Ishikawa (cell line): ENCODE measurements at regions not wholly inside any gene's neighbourhood (a gene's known extent, or its start where the extent isn't known, plus 50 kb on each side); places are given as distances from the start of the nearest gene placed in this dataset.

Experiments used
- CEBPB ChIP-seq: IDR thresholded peaks from 2 replicates; pipeline ENCODE4 v1.6.1; 2012
- CREB1 ChIP-seq: IDR thresholded peaks from 2 replicates; pipeline ENCODE4 v1.6.1; 2012; ENCODE audit warnings: low read depth
- EGR1 ChIP-seq: IDR thresholded peaks from 2 replicates; pipeline ENCODE4 v1.6.1; 2012
- EP300 ChIP-seq: IDR thresholded peaks from 2 replicates; pipeline ENCODE4 v1.6.1; 2012; ENCODE audit warnings: borderline replicate concordance
- FOXM1 ChIP-seq: IDR thresholded peaks from 2 replicates; pipeline ENCODE4 v1.6.1; 2012; ENCODE audit warnings: low read depth, borderline replicate concordance
- MAX ChIP-seq: IDR thresholded peaks from 2 replicates; pipeline ENCODE4 v1.6.1; 2012
- NFIC ChIP-seq: IDR thresholded peaks from 2 replicates; pipeline ENCODE4 v1.6.1; 2012
- RAD21 ChIP-seq: IDR thresholded peaks from 2 replicates; pipeline ENCODE4 v1.6.1; 2012; ENCODE audit warnings: low read depth
- REST ChIP-seq: IDR thresholded peaks from 2 replicates; pipeline ENCODE4 v1.6.1; 2012; ENCODE audit warnings: low read depth, mild to moderate bottlenecking
- TAF1 ChIP-seq: IDR thresholded peaks from 2 replicates; pipeline ENCODE4 v1.6.1; 2012; ENCODE audit warnings: low read depth, mild to moderate bottlenecking
- TCF12 ChIP-seq: IDR thresholded peaks from 2 replicates; pipeline ENCODE4 v1.6.1; 2012; ENCODE audit warnings: low read depth
- TEAD4 ChIP-seq: IDR thresholded peaks from 2 replicates; pipeline ENCODE4 v1.6.1; 2012
- USF1 ChIP-seq: IDR thresholded peaks from 2 replicates; pipeline ENCODE4 v1.6.1; 2012
- YY1 ChIP-seq: IDR thresholded peaks from 2 replicates; pipeline ENCODE4 v1.6.1; 2012; ENCODE audit warnings: low read depth
- ZBTB7A ChIP-seq: IDR thresholded peaks from 2 replicates; pipeline ENCODE4 v1.6.1; 2012; ENCODE audit warnings: low read depth

- TF ChIP-seq TAF1 (no peak), CREB1 (no peak), USF1 (no peak), EP300 (no peak), CEBPB (no peak), RAD21 (no peak), FOXM1 (no peak), YY1 (no peak), TEAD4 (no peak), ZBTB7A (no peak), NFIC (no peak), REST (no peak), EGR1 (no peak)
Observed at GRCh38 chr11:123378096-123378495, 52.0 kb upstream of the GRAMD1B start.

- TF ChIP-seq CREB1 = no peak
- no peak for TF ChIP-seq MAX
- no peak for TF ChIP-seq USF1
- TF ChIP-seq EGR1 = no peak
- no peak for TF ChIP-seq NFIC
- no peak for TF ChIP-seq RAD21
- no peak for TF ChIP-seq YY1
- TF ChIP-seq TAF1 = no peak
- TF ChIP-seq REST = no peak
- no peak for TF ChIP-seq CEBPB
Observed at GRCh38 chr11:123377355-123377754, 52.7 kb upstream of the GRAMD1B start.

- TF ChIP-seq EGR1 (no peak), TCF12 (no peak), EP300 (no peak), NFIC (no peak), CREB1 (no peak), USF1 (no peak), RAD21 (no peak), TEAD4 (no peak), ZBTB7A (no peak), REST (no peak), TAF1 (no peak), MAX (no peak), FOXM1 (no peak), YY1 (no peak)
Observed at GRCh38 chr11:123375832-123376231, 54.2 kb upstream of the GRAMD1B start.

GRCh38 chr11:123374622-123374968, 55.5 kb upstream of the GRAMD1B start:
- no peak for TF ChIP-seq MAX
- no peak for TF ChIP-seq TEAD4
- no peak for TF ChIP-seq ZBTB7A
- no peak for TF ChIP-seq CEBPB
- no peak for TF ChIP-seq USF1
- no peak for TF ChIP-seq CREB1
- no peak for TF ChIP-seq EGR1
- TF ChIP-seq RAD21 = no peak
- TF ChIP-seq TCF12 = no peak
- no peak for TF ChIP-seq FOXM1
- no peak for TF ChIP-seq NFIC
- TF ChIP-seq EP300 = no peak
